ENCODE measurements at regions not wholly inside any gene's neighbourhood (a gene's known extent, or its start where the extent isn't known, plus 50 kb on each side); places are given as distances from the start of the nearest gene placed in this dataset.

DNA sequence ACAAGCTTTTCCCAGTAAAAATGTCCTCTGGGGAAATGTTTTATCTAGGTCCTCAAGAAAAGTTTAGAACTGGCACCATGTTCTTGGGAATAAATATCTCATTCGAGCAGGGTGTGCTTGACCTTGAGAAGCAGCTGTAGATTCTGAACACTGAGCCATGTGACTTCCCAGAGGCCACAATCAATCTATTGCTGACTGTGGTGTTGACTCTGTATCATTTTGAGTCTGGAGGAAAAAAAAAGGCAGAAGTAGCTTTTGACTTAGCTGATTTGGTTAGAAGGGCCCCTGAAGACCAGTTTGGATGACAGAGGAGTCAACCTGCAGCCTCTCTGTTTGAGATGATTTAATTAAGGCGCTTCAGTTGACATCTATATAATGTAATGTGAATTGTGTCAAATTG is 592.4 kb upstream of the SEL1L start:
- in situ Hi-C loops (cut with MboI; ENCODE audit: low pct_unique_long_range_greater_than_20kb, low sequenced_read_pairs, unreplicated experiment) = no loop called here
- DNase-seq (ENCODE audit: low spot score) = no peak
- TF ChIP-seq, protein P1, sequence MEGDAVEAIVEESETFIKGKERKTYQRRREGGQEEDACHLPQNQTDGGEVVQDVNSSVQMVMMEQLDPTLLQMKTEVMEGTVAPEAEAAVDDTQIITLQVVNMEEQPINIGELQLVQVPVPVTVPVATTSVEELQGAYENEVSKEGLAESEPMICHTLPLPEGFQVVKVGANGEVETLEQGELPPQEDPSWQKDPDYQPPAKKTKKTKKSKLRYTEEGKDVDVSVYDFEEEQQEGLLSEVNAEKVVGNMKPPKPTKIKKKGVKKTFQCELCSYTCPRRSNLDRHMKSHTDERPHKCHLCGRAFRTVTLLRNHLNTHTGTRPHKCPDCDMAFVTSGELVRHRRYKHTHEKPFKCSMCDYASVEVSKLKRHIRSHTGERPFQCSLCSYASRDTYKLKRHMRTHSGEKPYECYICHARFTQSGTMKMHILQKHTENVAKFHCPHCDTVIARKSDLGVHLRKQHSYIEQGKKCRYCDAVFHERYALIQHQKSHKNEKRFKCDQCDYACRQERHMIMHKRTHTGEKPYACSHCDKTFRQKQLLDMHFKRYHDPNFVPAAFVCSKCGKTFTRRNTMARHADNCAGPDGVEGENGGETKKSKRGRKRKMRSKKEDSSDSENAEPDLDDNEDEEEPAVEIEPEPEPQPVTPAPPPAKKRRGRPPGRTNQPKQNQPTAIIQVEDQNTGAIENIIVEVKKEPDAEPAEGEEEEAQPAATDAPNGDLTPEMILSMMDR (IDR thresholded peaks at IDR 0.05; ENCODE audit: extremely low read depth, insufficient read depth, missing control alignments) = no peak

DNA sequence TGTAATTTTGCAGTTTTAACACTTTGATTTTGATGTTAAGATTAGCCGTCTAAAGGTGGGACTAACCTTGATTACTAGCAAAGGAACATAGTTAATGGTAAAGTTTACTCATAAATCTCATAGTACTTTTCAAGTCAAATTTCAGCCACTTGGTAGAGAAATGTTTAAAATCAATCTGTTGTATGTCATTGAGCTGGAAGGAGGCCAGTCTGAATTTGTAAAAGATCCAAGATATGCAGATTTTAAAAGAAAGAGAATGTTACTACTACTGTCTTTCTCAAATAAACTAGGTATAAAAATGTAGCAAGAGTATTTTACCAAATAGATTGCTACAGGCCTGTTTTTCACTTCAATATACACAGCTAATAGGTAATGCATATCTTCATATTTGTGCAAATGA is 600.8 kb upstream of the SEL1L start:
- in situ Hi-C loops (cut with MboI; ENCODE audit: low pct_unique_long_range_greater_than_20kb, low sequenced_read_pairs, unreplicated experiment) = no loop called here
- TF ChIP-seq, protein P1 (IDR thresholded peaks at IDR 0.05; ENCODE audit: extremely low read depth, insufficient read depth, missing control alignments) = no peak
- DNase-seq (ENCODE audit: low spot score) = no peak

DNA sequence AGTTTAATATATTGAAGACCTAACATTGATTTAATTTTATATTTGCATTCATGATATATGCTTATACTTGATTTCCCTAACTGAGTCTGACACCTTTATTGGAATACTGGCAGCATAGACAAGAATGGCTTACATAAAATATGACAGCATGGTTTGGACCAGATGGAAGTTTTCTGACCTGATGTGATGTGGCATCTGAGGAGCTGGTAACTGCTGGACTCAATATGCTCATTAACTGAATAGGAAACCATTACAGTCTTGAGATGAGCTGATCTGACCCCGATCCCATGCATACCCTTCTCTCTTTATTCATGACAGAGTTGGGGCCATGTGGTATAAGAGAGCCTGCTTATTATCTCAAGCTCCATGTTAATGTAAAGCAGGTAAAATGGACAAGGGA is 604.8 kb upstream of the SEL1L start:
- no peak for DNase-seq (ENCODE audit: low spot score)
- TF ChIP-seq, protein P1 (IDR thresholded peaks at IDR 0.05; ENCODE audit: extremely low read depth, insufficient read depth, missing control alignments) = no peak
- in situ Hi-C loops (cut with MboI; ENCODE audit: low pct_unique_long_range_greater_than_20kb, low sequenced_read_pairs, unreplicated experiment) = no loop called here

DNA sequence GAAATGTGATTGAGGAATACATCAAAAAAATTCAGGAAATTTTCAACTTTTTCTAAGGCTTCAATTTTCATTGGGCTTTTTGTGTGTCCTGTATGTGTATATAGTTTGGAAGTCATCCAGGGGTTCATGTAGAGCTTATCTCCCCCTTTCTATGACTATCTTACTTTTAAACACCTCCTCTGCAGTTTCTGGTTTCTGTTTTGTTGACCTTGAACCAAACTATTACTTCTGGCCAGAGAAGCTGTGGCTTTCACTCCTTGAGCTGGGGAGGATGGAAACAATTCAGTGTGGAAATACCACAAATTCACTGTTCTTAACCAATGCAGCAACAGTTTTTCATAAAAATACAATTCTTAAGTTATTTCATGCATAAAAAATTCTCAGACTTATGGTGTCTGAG is 613.2 kb upstream of the SEL1L start:
- in situ Hi-C loops (cut with MboI; ENCODE audit: low pct_unique_long_range_greater_than_20kb, low sequenced_read_pairs, unreplicated experiment) = no loop called here
- TF ChIP-seq, protein P1 (IDR thresholded peaks at IDR 0.05; ENCODE audit: extremely low read depth, insufficient read depth, missing control alignments) = no peak
- DNase-seq (ENCODE audit: low spot score) = no peak

DNA sequence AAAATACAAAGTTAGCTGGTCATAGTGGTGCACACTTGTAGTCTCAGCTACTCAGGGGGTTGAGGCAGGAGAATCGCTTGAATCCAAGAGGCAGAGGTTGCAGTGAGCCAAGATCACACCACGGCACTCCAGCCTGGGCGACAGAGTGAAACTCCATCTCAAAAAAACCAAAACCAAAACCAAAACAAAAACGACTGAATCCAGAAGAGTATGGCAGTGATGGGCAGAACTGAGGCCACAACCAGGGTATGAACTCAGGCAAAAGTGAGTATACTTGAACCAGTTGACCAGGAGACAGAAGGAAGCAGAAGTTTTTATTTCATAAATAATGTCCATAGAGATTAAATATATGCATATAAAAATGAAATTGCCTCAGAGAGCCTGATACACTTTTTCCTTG is 620.0 kb upstream of the SEL1L start:
- TF ChIP-seq, protein P1 (IDR thresholded peaks at IDR 0.05; ENCODE audit: extremely low read depth, insufficient read depth, missing control alignments) = no peak
- no peak for DNase-seq (ENCODE audit: low spot score)
- in situ Hi-C loops (cut with MboI; ENCODE audit: low pct_unique_long_range_greater_than_20kb, low sequenced_read_pairs, unreplicated experiment) = no loop called here

DNA sequence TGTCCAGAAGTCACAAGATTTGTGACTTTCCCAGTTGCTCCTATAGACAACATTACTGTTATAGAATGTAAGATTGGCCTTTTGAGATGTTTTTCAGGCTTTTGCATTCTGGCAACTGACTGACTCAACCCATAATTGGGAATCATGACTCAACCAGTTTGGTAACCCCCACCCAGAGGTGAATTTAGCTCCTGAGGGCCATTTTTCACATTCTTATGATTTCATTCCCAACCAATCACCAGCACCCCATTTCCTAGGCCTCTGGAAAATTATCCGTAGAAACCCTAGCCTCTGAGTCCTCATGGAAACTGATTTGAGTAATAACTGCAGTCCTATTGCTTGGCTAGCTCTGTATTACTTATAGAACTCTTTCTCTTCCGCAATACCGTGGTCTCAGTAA is 626.0 kb upstream of the SEL1L start:
- in situ Hi-C loops (cut with MboI; ENCODE audit: low pct_unique_long_range_greater_than_20kb, low sequenced_read_pairs, unreplicated experiment) = no loop called here
- TF ChIP-seq, protein P1 (IDR thresholded peaks at IDR 0.05; ENCODE audit: extremely low read depth, insufficient read depth, missing control alignments) = no peak
- no peak for DNase-seq (ENCODE audit: low spot score)

DNA sequence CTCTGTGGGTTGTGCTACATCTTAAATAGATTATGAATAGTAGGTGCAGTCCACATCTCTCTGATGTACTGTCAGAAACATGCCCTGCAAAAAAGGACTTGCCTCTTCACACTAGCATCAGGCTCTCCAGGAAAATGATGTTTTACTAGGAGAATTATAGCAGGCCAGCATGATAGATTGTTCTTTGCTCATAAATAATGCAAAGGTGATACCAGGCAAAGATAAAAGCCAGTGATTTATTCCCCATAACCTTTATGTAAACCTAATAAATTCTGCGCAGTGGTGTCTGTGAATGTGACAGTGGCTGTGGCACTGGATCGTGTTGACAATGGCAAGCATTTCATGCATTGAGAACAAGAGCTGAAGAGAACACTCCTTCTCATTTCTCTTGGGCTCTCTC is 646.5 kb upstream of the SEL1L start:
- TF ChIP-seq, protein P1 (IDR thresholded peaks at IDR 0.05; ENCODE audit: extremely low read depth, insufficient read depth, missing control alignments) = no peak
- DNase-seq (ENCODE audit: low spot score) = no peak
- in situ Hi-C loops (cut with MboI; ENCODE audit: low pct_unique_long_range_greater_than_20kb, low sequenced_read_pairs, unreplicated experiment) = no loop called here
